NCI-H128 (cell line): ENCODE measurements at regions not wholly inside any gene's neighbourhood (a gene's known extent, or its start where the extent isn't known, plus 50 kb on each side); places are given as distances from the start of the nearest gene placed in this dataset.

Source experiments
- DNase-seq: peaks from one replicate; lab custom pipeline; 2025; ENCODE audit not compliant: unreplicated experiment; lab: John Stamatoyannopoulos, UW

DNA sequence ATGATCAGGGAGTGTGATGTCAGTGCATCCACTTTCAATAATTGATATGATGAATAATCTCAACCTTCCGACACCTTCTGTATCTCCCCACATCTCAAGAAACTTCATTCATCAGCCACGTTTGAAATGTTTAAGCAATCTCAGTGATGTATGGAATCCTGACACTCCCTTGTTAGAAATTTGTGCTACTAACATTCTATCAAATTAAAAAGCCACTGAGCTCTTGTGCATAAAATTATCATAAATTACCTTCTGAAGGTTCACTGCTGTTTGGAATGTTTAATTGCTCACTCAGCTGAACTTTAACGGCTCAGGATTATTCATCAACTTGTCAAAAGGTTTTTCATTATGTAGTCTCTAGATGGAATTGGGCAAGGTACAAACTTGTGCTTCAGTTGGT lies 108.4 kb upstream of the DPH6 start:
- no peak for DNase-seq

DNA sequence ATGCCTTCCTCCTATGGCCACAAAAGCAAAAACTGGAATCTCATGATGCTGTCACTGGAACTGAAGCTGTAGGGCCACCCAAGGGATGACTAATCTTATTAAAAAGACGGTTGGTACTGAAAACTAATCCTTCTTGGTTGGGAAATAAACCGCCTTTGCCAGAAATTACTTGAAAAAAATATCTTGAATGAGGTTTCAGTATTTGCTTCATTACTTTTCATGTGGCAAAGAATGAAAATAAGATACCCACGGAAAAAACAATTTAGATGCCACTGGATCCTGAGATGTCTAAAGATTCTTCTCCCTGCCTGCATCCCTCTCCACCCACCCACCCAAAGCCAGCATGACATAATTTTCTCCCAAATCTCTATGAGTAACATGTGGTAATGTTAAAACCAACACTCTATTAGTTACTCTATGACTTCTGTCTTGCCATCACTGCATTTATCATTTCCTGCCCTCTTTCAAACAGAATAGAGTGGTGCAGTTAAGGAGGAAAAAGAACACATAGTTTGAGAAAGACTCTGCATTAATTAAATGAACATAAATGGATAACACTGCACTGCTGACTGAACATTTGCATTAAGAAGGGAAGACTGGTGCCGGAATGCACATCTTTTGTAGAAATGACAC lies 111.8 kb upstream of the DPH6 start:
- no peak for DNase-seq

DNA sequence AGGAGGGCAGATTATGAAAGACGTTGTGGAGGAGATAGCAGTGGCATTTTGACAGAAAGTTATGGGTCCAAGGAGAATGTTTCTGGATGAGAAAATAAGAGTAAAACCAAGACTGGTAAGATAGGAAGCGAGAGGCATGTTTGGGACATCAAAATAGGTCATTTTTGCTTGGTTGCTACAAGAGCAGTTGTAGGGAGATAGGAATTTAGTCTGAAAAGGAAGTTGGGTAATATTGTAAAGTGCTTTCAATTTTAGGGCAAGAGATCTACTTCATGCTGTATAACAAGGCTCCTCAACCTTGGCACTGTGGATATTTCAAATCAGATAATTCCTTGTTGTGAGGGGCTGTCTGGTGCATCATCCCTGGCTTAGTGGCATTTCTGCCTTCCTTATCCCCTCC lies 118.0 kb upstream of the DPH6 start:
- DNase-seq: no peak

DNA sequence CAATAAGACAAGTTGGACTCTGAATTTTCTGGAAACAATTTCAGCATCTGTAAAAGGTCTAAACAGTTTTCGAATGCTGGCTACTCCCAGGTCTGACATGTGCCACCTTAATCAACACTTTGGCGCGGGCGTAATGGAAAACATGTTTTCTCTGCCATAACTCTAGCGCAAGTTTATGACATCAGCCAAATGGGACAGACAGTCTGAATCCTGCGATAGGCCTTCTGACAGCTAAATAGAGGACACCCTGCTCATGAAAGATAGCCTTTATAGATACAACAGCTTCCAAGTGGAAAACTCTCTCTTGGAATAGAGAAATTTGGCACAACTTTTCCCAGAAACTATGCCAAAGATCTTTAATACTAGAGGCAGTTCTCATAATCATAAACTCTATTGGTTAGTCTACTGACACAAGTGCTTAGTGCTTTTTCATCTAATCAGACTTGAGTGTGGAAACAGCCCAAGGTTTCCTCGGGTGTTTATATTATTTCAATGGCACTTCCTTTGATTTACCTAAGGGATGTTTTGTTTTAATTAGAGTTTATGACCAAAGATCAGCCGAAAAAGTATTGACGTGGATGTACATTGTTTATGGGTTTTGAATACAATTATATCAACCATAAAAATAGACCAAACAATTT lies 120.1 kb upstream of the DPH6 start:
- DNase-seq: no peak

- DNase-seq: no peak
These were observed 121.9 kb upstream of the DPH6 start for GRCh38 chr15:35667908-35668307.

DNA sequence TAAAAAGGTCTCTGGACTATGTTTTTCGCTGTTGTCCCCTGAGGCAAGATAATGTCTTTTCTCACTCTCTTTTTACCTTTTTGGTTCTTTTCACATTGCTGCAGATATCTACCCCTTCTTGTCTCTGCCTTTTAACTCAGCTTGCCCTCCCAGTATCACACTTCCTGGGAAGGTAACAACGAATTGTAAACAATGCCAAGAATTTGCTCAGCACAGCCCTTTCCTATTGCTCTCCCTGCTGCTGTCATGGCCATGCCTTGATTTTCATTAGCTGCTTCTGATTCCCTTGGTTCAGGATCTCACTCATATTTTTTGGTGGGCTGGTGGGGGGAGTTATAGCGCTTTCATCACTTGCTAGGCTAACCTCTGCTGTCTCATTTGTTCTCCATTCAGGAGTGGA lies 123.1 kb upstream of the DPH6 start:
- DNase-seq: no peak

- no peak for DNase-seq
These were observed 123.6 kb upstream of the DPH6 start for GRCh38 chr15:35669432-35670045.

- DNase-seq: no peak
These were observed 125.2 kb upstream of the DPH6 start for GRCh38 chr15:35671197-35671596.

- DNase-seq: no peak
These were observed 126.0 kb upstream of the DPH6 start for GRCh38 chr15:35671981-35672380.

DNA sequence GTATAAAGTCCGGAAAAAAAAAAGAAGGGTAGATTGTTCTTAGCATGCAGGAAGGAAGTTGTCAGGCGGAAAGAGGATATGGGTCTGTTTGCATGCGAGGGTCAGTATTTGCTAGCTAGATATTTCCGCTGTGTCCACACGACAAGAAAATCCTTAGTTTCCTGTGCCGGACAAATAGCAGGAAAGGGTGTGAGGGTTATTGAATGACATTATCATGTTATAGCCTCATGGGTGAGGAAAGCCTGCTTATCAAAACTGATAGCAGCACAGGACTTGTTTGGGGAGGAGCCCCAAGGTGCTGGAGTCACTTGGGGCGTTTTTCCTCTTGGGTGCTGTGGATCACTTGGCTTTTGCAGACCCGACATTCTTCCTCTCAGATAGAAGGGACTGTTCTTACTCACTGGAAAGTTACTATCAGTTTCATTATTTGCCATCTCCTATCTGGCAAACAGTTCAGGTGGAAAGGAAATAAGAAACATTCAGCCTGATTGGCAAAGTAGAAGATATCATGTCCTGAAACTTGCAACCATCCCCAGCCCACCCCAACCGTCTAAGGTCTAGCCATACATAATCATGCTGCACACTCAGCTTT lies 127.2 kb upstream of the DPH6 start:
- DNase-seq: no peak

GRCh38 chr15:35674873-35675781 lies 129.2 kb upstream of the DPH6 start:
- DNase-seq: no peak

GRCh38 chr15:35678774-35679173 lies 132.8 kb upstream of the DPH6 start:
- no peak for DNase-seq

DNA sequence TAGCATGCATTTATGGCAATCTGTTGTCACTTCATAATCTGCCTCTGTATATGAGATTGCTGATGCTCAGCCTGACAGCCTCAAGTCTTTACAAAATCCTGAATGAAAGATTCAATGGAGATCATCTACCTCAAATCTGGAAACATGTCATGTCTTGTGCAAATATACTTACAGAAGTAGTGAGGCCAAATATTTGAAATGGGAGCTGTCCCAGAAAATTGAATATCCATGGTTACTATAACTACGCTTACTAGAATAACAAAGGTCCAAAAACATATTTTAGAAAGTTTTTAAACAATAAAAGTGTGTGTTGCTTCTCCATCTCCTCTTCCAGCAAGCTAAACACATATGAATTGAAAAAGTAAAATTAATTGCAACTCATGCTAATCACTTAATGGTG lies 133.2 kb upstream of the DPH6 start:
- no peak for DNase-seq

- DNase-seq: no peak
These were observed 135.0 kb upstream of the DPH6 start for GRCh38 chr15:35680951-35681350.

- no peak for DNase-seq
These were observed 140.4 kb upstream of the DPH6 start for GRCh38 chr15:35686347-35686746.

- no peak for DNase-seq
These were observed 143.3 kb upstream of the DPH6 start for GRCh38 chr15:35689266-35689665.

DNA sequence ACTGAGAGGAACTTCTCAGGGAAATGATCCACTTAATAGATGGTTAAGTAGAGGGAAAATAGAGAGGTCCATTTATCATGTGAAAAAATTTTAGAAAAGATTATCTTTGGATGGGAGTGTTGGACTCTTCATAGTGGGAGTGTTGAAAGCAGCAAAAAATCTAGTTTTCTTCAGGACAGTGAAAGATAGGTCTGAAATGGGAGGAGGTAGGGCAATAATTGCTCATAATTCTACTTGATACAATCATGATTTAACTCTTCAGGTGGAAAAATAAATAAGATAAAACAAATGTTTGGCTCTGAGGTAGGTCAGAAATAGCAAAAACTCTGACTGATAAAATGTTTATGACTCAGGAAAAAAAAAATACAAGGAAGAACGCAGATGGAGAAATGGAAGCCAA lies 144.1 kb upstream of the DPH6 start:
- no peak for DNase-seq

DNA sequence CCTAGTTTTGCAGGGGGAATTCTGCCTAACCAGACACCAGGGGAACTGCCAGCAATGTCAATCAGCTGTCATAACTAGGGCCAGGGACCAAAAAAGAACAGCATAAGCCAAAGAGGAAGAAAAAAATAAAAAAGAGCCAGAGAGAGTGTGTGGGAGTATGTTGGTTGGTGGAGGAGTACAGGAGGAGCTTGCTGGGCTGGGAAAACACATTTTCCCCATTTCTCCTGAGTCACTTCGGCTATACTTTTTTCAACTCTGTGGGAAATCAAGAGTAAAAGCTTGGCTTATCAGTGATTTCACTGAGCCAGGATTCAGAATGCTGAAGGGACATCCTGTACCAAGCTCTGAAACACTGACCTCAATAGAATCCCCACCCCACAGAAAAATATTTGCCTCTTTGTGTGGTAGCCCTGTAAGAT lies 144.7 kb upstream of the DPH6 start:
- no peak for DNase-seq

- DNase-seq: no peak
These were observed 145.3 kb upstream of the DPH6 start for GRCh38 chr15:35691173-35691761.

DNA sequence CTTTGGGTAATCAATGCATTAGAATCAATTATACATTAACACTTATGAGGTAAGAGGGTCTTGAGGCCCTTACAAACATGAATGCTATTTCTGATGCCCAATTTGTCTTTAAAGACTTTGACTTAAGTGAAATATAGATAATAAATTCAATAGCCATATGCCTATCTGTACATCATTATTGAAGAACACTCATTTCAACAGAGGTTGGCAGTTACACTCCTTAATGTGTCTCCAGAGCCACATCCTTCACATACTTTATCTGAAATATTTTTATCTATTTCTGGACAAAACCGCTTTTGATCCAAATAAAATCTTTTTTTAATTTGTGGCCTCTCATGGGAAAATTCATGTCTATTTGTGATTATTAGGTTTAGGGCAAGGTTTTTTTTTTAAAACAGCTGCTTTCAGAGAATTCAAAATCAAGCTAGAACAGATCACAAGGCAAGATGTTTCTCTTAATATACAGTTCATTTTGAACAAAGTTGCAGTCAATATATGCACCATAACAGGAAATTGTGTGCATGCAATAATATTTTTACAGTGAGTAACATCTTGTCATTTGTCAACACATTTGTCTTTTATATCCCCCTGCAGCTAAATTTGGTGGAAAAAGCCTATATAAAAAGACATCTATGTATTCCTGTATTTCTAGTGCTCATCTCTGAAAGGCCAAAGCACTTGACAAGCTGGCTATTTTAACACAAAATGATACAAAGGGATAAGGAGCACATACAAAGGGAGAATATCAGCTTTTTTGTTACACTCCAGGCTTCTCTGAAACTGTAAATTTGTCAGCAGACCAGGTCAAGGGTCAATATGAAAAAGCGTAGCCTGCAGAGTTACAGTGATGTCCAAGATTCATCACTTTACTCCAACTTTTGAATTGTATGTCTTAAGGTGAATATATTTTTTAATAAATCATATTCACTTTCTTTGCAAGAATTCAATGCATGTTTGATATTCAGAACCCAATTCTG lies 146.2 kb upstream of the DPH6 start:
- no peak for DNase-seq
